ENCODE measurements at regions not wholly inside any gene's neighbourhood (a gene's known extent, or its start where the extent isn't known, plus 50 kb on each side); places are given as distances from the start of the nearest gene placed in this dataset.

- no peaks in the 10 kb centered on the region for H3K4me1 ChIP-seq (replicated peaks in 1 of 2)
- no peaks in the 10 kb centered on the region for H3K9me3 ChIP-seq (replicated peaks in 1 of 3)
- no peak for TF ChIP-seq POLR2A (IDR thresholded peaks at IDR 0.05)
- TF ChIP-seq, protein P1, sequence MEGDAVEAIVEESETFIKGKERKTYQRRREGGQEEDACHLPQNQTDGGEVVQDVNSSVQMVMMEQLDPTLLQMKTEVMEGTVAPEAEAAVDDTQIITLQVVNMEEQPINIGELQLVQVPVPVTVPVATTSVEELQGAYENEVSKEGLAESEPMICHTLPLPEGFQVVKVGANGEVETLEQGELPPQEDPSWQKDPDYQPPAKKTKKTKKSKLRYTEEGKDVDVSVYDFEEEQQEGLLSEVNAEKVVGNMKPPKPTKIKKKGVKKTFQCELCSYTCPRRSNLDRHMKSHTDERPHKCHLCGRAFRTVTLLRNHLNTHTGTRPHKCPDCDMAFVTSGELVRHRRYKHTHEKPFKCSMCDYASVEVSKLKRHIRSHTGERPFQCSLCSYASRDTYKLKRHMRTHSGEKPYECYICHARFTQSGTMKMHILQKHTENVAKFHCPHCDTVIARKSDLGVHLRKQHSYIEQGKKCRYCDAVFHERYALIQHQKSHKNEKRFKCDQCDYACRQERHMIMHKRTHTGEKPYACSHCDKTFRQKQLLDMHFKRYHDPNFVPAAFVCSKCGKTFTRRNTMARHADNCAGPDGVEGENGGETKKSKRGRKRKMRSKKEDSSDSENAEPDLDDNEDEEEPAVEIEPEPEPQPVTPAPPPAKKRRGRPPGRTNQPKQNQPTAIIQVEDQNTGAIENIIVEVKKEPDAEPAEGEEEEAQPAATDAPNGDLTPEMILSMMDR (IDR thresholded peaks at IDR 0.05), result no peak
- peak in 1 of 7 donors; percentile 23 for DNase-seq
- 56 to 68% (median 62%) methylated on average over 5 to 7 of the region's 7 CpGs for WGBS, 4 donors
- intact Hi-C loops (cut with DNase I), result no loop called here
- H3K36me3 ChIP-seq (replicated peaks in 1 of 2), result no peaks in the 10 kb centered on the region
- no peak overlapping the region for H3K4me3 ChIP-seq
- H3K27ac ChIP-seq, result peak overlapping the region in 2 of 5 donors; percentile 42 to 62
- no peaks in the 10 kb centered on the region for H3K27me3 ChIP-seq
Measured at GRCh38 chr15:67915461-67916374, 75.9 kb upstream of the RNU6-1 start.

- H3K9me3 ChIP-seq (replicated peaks in 1 of 3), result no peaks in the 10 kb centered on the region
- no peak overlapping the region for H3K4me3 ChIP-seq
- H3K27ac ChIP-seq, result no peak overlapping the region
- 45 to 51% (median 50%) methylated on average over 2 of the region's 2 CpGs for WGBS, 4 donors
- intact Hi-C loops (cut with DNase I), result no loop called here
- no peaks in the 10 kb centered on the region for H3K4me1 ChIP-seq (replicated peaks in 1 of 2)
- no peak for TF ChIP-seq POLR2A (IDR thresholded peaks at IDR 0.05)
- TF ChIP-seq, protein P1 (IDR thresholded peaks at IDR 0.05), result no peak
- no peaks in the 10 kb centered on the region for H3K27me3 ChIP-seq
- no peaks in the 10 kb centered on the region for H3K36me3 ChIP-seq (replicated peaks in 1 of 2)
- no peak for DNase-seq
Measured at GRCh38 chr15:67916565-67916964, 76.7 kb upstream of the RNU6-1 start.

- intact Hi-C loops (cut with DNase I), result no loop called here
- peak in 4 of 7 donors; percentile 13 to 56 (median 28) for DNase-seq
- Histone ChIP-seq H3K4me1 (replicated peaks in 1 of 2) (no peaks in the 10 kb centered on the region), H3K27me3 (no peaks in the 10 kb centered on the region), H3K27ac (no peak overlapping the region), H3K4me3 (no peak overlapping the region), H3K36me3 (replicated peaks in 1 of 2) (no peaks in the 10 kb centered on the region), H3K9me3 (replicated peaks in 1 of 3) (no peaks in the 10 kb centered on the region)
- 85 to 93% (median 88%) methylated on average over 4 of the region's 4 CpGs for whole genome bisulfite sequencing, 4 donors
- TF ChIP-seq, protein P1 (IDR thresholded peaks at IDR 0.05), result no peak
- TF ChIP-seq POLR2A (IDR thresholded peaks at IDR 0.05), result no peak
Measured at GRCh38 chr15:67917037-67917436, 77.2 kb upstream of the RNU6-1 start.

GRCh38 chr15:67917636-67918035 is 77.8 kb upstream of the RNU6-1 start:
- Histone ChIP-seq H3K9me3 (replicated peaks in 1 of 3) (no peaks in the 10 kb centered on the region), H3K36me3 (replicated peaks in 1 of 2) (no peaks in the 10 kb centered on the region), H3K27ac (no peak overlapping the region), H3K27me3 (no peaks in the 10 kb centered on the region), H3K4me1 (replicated peaks in 1 of 2) (no peaks in the 10 kb centered on the region), H3K4me3 (no peak overlapping the region)
- WGBS, 4 donors, result 83 to 100% (median 90%) methylated on average over 1 of the region's 1 CpG
- intact Hi-C loops (cut with DNase I), result no loop called here
- DNase-seq, result no peak
- TF ChIP-seq, protein P1 (IDR thresholded peaks at IDR 0.05), result no peak
- TF ChIP-seq POLR2A (IDR thresholded peaks at IDR 0.05), result no peak

Measured in adrenal gland (tissue), 9 donors.